Kasumi-1 (cell line): ENCODE measurements at regions not wholly inside any gene's neighbourhood (a gene's known extent, or its start where the extent isn't known, plus 50 kb on each side); places are given as distances from the start of the nearest gene placed in this dataset.
"Not testable (repeated sequence)": the region's sequence is repeated elsewhere in the genome, so short reads cannot be mapped to it uniquely, and the experiment has no call there.

Source experiments
- DNase-seq, 2 experiments: peaks; one replicate each; lab custom pipeline; 2025; lab: John Stamatoyannopoulos, UW

DNA sequence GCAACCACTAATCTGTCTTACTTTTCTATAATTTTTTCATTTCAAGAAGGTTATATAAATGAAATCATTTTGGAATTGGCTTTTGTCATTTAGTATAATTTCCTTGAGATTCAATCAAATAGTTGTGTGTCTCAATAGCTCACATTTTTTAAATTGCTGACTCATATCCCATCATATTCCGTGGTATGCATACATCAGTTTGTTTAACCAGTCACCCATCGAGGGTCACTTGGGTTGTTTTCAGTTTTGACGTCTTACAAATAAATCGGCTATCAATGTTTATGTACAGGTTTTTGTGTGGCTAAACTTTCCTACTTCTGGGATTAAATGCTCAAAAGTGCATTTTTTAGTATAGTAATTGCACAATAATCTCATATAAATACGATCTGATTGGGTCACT is 185.5 kb downstream of the TAF11L14 start:
- DNase-seq, result no peak

DNA sequence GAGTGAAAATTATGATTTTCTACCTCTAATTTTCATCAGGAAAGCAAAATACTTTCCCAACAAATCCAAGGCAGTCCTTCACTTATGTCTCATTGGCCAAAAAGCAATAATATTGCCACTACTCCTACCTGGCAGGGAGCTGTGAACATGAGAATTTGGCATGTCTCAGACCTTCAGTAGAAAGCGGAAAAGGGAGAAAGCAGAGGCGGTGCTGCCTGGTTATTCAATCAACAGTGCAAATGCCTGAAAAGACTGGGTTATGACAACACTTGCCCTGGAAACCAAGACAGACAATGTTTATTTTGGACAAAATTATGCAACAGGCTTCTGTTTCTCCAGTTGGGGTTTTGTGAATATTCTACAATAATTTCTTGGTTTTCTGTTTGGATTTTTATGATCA is 194.4 kb downstream of the TAF11L14 start:
- DNase-seq, result no peak

DNA sequence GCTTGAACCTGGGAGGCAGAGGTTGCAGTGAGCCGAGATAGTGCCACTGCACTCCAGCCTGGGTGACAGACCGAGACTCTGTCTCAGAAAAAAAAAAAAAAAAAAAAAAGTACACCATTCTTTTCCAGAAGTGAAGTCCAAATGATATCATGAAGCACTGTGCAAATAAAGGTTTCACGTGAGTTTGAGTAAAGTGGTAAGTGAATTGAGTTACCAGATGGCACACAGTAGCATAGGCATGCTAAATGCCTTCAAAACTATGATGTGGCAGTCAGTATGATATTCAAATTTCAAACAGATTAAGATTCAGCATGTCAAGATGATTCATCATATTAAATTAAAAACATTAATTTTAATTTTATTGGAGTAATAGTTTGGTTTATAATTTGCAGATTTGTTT is 195.2 kb downstream of the TAF11L14 start:
- no peak for DNase-seq

DNA sequence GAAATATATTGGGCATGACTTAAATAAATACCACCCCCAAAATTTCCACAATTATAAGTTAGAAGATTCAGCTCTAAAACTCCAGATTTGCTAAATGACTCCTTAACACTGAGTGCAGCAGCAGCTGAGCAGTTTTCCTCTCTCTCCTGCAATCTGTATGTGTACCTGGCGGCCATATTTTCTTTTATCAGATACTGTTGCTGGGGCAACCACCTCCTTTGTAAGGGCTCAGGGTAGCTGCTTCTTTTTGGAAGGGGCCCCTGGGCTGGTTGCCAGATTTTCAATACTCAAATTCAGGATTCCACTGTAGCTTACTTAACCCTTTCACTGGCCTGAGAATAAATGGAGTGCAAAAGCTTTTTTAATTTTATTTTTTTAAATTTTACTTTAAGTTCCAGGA is 197.0 kb downstream of the TAF11L14 start:
- DNase-seq, result no peak

DNA sequence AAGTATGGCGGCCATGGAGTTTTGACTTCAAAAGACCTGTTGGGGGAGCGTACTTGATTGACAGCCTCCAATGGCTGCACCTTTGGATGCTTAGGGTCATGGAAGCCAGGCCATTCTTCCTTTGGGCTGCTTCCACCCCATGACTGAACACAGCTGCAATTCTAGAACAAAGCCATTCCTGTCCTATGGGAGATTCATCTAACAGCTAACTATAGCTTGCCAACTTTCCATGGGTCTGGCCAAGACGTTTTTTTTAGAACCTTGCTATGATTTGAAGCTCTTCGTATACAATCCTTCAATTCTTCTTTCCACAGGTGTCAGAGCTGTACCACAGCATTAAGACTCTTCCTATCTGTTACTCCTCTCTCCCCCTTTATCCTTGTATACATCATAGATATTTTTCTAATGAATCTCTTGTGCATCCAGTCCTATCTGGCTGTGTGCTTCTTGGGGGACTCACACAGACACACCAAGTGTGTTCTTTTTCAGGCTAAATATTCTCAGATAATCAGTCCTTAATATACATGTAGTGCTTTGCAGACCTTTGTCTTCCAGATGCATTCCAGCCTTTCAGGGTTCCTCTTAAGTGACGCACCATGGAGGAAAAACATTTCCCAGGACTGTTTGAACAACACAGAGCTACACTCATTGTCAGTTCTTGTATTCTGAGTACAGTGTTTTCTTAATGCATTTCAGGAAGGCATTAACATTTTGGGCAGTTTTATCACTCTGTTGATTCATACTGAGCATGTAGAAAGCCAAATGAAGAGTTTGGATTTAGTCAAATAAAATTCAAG is 198.9 kb downstream of the TAF11L14 start:
- DNase-seq, result no peak

DNA sequence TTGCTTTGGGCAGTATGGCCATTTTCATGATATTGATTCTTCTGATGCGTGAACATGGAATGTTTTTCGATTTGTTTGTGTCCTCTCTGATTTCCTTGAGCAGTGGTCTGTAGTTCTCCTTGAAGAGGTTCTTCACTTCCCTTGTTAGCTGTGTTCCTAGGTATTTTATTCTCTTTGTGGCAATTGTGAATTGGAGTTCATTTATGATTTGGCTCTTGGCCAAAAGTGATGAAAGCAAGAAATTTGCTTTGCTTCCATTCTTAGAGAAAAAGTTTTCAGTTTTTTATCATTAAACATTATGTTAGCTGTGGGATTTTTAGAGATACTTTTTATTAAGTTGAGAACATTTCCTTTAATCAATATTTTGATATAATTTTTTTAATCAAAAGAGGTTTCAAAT is 203.5 kb downstream of the TAF11L14 start:
- no peak for DNase-seq

DNA sequence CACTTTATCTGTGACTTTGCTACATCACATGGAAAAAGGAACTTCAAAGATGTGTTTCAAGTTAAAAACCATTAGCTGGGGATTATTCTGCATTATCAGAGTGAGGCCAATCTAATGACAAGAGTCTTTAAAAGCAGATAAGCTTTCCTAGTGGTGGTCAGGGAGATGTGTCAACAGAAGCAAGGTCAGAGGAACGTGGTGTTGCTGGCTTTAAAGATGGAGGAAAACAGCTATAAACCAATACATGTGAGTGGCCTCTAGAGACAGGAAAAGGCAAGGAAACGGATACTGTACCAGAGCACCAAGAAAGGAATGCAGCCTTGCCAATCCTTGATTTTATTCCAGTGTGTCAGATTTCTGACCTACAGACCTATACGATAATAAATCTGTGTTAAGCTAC is 204.2 kb downstream of the TAF11L14 start:
- DNase-seq, result no peak

DNA sequence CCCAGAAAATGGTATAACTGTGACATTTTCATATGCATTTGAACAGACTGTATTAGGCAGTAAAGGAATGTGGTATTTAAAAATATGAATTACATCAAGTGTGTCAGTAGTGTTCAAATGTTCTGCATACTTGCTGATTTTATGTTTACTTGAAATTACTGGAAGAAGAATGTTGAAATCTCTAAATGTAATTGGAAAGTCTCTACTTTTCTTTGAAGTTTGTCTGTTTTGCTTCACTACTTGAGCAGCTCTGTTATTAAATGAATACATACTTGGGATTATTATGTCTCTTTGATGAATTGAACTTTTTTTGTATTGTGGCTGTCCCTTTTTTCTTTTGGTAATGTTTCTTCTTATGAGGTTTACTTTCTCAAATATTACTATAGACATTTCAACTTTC is 205.6 kb downstream of the TAF11L14 start:
- no peak for DNase-seq

DNA sequence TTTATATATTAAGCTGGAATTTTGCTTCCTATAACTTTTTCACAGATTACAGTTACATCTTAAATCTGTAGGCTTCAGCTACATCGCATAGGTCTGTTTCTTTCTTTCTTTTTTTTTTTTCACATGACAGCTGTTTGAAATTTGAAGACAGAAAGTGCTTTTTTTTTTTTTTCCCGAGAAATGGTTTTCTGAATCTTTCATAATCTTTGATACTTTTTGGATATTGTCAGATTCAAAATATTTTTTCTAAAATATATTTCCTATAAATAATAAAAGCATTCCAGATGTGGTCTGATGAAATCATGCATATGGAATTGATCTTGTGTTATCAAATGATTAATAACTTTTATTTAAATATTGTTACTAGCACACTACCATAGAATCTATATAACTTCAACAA is 212.2 kb downstream of the TAF11L14 start:
- DNase-seq, result no peak

DNA sequence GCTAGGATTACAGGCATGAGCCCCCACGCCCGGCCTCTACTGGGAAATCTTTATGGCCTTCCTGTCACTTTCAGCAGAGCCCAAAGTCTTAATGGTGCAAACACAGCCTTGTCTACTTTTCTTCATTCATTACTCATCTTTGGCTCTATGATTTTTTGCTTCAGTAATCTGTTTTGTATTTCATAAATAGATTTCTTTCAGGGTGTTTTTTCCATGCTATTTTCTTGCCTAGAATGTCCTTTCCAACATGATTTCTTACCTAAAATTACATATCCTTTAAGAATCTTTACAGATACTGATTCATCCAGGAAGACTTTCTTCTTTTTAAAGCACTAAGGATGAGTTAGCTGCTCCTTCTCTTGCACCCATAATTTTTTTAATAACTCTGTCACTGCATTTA is 213.0 kb downstream of the TAF11L14 start:
- no peak for DNase-seq

DNA sequence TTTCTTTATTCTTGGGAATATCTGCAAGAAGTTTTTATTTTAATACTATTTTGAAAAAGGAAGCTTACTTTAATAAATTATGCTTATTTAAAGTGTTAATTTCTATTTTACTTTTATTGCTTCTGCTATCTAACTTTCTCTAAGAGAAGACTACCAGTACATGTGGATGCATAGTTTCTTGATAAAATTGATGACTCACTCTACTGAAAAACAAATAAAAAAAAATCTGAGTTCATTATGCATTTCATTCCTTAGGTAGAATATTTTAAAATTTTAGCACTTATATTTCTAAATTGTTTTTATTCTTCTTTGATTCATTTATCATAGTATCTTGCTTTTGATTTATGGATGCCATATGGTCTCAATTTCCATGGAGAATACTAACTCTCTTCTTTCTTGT is 217.9 kb downstream of the TAF11L14 start:
- no peak for DNase-seq

DNA sequence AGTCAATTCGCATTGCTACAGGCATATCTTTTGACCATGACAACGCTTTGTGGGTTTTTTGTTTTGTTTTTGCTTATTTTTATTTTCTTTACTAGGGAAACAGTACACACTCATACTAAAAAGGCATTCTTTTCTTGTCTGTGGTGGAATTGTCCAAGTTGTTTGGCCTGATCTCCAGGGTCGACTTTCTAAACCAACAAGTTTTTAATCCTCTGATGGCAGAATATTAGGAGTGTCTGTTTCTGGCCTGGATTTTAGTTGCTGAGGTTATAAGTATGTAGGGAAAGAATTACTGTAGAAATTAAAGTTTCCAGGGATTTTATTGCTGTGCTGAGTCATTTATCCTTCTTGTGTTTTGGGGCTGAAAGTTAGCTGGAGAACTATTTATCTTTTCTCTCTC is 218.5 kb downstream of the TAF11L14 start:
- no peak for DNase-seq

DNA sequence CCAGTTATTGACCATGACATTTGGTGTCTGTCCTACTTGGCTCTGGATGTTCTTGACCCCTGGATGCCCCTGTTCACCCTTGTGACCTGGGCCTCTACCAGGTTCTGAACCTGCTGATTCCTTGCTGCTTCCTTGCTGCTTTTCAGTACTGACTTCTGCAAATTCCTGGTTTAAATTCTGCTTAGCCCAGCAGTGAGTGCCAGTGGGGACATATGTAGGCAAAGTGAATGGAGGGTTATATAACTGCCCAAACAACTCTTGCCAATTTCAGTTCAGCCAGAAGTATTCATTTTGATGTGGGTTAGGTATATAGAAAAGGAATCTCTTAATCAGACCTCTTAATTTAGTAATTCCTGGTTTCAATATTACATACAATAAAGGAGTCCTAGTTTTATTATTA is 220.6 kb downstream of the TAF11L14 start:
- no peak for DNase-seq

DNA sequence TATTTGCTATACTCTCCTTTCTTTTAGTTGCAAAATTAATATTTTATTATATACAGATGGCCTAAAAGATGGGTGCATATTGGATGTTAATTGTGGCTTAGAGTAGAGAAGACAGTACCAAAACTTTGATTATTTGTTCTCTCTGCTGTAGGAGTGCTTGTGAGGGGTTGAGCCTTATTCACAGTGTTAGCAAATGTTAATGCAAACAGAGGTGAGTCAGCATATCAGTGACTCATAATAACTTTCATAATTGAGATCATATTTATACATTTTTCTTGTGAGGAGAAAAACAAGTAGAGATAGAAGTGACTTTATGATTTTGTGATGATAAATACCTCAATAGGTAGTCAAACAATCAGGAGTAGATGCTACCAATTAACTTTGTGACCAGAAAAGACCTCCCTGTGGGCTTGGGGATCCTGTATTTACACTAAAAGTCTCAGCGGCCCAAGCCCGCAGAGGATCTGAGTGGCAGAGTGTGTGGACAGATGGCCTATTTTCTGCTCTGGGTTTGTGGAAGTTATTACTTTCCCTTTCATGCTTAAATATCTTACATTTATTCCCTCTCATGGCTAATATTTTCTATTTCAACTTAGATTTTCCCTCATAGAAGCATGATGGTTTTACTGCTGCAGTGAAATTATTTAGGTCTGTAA is 226.5 kb downstream of the TAF11L14 start:
- no peak for DNase-seq

DNA sequence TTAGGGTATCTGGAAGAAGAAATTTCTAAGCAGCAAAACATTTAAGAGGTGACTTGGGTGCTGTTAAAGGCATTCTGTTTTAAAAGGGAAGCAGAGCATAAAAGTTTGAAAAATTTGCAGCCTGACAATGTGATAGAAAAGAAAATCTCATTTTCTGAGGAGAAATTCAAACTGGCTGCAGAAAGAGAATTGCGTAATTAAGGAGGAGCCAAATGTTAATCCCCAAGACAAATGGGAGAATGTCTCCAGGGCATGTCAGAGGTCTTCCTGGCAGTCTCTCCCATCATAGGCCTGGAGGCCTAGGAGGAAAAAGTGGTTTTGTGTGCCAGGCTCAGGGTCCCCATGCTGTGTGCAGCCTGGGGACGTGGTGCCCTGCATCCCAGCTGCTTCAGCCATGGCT is 230.6 kb downstream of the TAF11L14 start:
- DNase-seq, result not testable (repeated sequence)

DNA sequence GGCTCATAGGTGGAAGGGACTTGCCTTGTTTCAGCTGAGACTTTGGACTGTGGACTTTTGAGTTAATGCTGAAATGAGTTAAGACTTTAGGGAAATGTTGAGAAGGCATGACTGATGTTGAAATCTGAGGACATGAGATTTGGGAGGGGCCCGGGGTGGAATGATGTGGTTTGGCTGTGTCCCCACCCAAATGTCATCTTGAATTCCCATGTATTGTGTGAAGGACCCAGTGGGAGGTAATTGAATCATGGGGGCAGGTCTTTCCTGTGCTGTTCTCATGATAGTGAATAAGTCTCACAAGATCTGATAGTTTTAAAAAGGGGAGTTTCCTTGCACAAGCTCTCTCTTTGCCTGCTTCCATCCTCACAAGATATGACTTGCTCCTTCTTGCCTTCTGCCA is 231.7 kb downstream of the TAF11L14 start:
- DNase-seq, result not testable (repeated sequence)

DNA sequence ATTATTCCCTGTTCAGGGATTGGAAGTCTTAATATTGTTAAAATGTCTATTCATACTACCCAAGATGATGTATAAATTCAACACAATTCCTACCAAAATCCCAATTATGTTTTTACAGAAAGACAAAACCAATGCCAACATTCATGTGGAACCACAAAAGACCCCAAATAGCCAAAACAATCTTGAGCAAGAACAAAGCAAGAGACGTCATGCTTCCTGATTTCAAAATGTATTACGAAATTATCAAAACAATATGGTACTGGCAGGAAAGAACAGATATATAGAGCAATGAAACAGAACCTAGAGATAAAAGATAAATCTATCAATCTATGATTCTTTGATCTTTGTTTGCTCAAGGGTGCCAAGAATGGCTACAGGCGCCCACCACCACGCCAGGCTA is 237.9 kb downstream of the TAF11L14 start:
- DNase-seq, result no peak

DNA sequence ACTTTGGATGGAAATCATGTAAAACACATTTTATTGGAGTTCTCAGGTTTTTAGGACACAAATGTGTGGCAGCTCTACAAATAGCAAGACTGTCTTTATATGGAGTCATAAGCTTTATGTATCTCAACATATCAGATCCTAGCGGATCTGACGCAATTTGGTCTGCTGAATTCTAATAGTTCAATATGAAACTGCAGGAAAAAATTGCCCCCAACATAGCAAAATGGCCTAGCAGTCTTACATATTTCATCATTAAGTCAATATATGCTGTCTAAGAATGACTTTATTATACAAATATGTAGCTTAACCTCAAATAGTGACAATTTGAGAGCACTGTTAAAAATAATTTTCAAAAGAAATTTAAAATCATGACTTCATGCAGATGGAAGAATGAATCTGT is 244.3 kb downstream of the TAF11L14 start:
- no peak for DNase-seq

DNA sequence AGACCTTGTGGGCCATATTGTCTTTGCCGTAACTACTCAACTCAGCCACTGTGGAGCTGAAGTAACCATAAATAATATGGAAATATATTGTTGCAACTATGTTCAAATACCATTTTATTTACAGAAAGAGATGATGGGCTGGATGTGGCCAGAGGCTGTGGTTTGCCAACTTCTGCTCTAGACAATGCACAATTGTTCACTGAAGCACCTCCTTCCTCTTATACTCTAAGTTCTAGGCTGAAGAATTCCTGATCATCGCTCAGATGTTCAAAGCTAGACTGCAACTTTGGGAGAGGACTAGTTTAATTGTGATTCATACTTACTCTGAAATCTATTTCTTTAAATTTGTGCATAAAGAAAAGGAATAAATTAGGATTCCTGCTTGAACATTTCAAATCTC is 245.0 kb downstream of the TAF11L14 start:
- peak; percentile 6 to 12 for DNase-seq

DNA sequence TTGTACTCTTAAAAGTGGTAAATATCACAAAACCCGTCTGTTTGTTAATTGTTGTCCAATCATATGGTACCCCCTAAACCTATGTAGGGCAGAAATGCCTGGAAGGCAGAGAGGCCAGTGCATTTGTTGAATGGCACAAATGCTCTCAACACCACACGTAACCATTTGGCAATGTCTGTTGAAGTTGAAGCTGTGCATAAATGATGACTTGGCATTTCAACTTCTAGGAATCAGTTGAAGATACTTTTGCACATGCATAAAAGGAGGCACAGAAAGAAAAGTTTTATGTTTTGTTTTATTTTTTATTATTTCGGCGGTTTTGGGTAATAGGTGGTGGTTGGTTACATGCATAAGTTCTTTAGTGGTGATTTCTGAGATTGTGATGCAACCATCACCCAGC is 246.6 kb downstream of the TAF11L14 start:
- no peak for DNase-seq

DNA sequence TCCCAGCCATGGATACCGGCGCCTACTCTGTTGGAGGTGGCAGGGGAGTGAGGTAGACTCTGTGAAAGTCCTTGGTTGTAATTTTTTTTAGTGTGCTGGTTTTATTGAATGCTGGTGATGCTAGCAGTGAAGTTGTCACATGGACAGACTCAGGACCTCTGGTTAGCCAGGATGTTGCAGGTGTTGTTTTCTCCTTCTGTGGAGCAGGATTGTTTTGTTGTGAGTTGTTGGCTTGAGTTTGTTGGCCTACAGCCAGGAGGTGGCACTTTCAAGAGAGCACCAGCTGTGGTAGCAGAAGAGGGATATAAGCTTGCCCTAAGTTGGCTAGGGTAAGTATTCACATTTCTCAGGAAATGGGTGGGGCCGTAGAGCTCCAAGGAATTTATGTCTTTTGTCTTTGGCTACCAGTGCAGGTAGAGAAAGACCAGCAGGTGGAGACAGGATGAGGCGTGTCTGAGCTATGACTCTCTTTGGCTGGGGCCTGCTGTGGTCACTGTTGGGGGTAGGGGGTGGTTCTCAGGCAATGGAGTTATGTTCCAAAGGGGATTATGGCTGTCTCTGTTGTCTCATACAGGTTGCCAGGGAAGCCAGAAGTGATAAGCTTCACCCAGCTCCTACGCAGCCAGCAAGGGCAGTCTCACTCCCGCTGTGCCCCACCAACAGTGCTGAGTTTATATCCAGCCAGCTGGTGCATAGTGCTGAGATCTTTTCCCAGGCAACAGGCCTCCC is 248.7 kb downstream of the TAF11L14 start:
- DNase-seq, result no peak

DNA sequence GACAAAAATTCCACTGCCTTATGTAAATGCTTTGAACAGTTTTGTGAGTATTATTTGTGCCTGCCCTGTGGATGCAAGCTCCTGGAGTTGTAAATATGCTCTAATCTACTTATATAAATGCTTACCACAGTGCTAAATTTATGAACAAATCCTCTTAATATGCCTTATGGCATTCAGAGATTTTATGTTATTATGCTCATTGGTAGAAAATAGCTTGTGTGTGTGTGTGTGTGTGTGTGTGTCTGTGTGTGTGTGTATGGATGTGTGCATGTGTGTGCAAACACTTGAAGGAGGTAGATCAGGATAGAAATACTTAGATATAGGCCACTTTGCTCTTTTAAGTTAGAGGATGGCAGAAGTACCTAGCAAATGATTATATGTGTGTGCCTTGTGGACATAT is 253.9 kb downstream of the TAF11L14 start:
- DNase-seq, result no peak

DNA sequence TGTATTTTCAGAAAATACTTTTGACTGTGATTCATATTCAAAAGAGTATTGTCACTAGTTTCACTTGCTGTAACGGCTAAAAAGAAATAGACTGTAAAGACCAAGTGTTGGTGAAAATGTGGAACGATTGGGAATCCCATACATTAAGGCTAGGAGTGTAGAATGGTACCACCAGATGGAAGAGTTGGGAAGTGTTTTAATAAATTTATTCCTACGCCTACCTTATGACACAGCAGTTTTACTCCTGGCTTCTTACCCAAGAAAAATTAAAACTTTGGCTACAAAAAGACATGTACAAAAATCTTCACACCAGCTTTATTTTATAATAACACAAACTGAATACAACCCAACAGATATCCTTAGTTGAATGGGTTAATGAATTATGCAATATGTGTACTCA is 256.2 kb downstream of the TAF11L14 start:
- no peak for DNase-seq
